ENCODE measurements at regions not wholly inside any gene's neighbourhood (a gene's known extent, or its start where the extent isn't known, plus 50 kb on each side); places are given as distances from the start of the nearest gene placed in this dataset.

DNA sequence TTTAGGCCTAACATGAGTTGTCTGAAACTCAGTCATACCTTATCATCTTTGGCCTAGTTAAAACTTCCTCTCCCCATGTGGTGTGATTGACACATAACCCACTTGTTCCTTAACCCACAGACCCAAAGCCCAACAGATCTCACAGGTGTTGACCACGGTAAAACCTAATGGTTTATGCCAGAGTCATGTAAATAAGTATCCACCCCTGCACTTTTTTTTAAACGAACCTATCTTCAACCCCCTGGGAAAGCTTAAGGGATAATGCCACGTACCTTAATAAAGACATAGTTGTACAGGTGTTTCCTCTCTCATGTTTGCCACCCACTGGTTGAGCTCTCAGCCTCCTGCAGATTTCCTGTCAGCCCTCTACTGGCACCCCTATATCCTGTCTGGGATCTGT lies 709.3 kb upstream of the CCDC179 start:
- no peak for DNase-seq (ENCODE audit: low spot score in 2 of 2, unreplicated experiment in 2 of 2)
- H3K4me3 Mint-ChIP-seq = no peak overlapping the region
- TF ChIP-seq, protein P1, sequence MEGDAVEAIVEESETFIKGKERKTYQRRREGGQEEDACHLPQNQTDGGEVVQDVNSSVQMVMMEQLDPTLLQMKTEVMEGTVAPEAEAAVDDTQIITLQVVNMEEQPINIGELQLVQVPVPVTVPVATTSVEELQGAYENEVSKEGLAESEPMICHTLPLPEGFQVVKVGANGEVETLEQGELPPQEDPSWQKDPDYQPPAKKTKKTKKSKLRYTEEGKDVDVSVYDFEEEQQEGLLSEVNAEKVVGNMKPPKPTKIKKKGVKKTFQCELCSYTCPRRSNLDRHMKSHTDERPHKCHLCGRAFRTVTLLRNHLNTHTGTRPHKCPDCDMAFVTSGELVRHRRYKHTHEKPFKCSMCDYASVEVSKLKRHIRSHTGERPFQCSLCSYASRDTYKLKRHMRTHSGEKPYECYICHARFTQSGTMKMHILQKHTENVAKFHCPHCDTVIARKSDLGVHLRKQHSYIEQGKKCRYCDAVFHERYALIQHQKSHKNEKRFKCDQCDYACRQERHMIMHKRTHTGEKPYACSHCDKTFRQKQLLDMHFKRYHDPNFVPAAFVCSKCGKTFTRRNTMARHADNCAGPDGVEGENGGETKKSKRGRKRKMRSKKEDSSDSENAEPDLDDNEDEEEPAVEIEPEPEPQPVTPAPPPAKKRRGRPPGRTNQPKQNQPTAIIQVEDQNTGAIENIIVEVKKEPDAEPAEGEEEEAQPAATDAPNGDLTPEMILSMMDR (IDR thresholded peaks at IDR 0.05; ENCODE audit: unreplicated experiment) = no peak
- H3K36me3 Mint-ChIP-seq = no peaks in the 10 kb centered on the region
- no peaks in the 10 kb centered on the region for H3K4me1 Mint-ChIP-seq
- peaks cover 5% of the 10 kb centered on the region for H3K9me3 Mint-ChIP-seq
- H3K27ac Mint-ChIP-seq = no peak overlapping the region
- H3K27me3 Mint-ChIP-seq (ENCODE audit: low read depth) = no peaks in the 10 kb centered on the region

DNA sequence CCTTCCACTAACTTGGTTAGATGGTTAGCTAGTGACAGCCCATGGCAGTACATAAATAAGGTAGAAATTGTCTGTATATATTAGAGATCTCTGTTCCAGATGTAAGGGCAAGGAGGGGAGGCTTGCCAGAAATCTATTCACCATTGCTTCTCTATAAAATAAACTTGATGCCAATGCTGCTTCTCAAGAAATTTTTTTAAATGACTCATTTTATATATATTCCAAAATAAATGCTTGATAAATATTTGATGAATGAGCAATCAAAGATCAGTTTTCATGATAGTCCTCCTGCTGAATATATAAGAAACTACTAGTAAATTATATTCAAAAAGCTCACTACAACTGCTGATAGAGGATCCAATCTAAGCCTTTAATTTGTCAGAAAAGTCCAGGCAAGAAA lies 710.6 kb upstream of the CCDC179 start:
- Mint-ChIP-seq H3K27ac (no peak overlapping the region), H3K9me3 (peaks cover 5% of the 10 kb centered on the region), H3K4me3 (no peak overlapping the region), H3K27me3 (ENCODE audit: low read depth) (no peaks in the 10 kb centered on the region), H3K36me3 (no peaks in the 10 kb centered on the region), H3K4me1 (no peaks in the 10 kb centered on the region)
- DNase-seq (ENCODE audit: low spot score in 2 of 2, unreplicated experiment in 2 of 2) = no peak
- TF ChIP-seq, protein P1 (IDR thresholded peaks at IDR 0.05; ENCODE audit: unreplicated experiment) = no peak

DNA sequence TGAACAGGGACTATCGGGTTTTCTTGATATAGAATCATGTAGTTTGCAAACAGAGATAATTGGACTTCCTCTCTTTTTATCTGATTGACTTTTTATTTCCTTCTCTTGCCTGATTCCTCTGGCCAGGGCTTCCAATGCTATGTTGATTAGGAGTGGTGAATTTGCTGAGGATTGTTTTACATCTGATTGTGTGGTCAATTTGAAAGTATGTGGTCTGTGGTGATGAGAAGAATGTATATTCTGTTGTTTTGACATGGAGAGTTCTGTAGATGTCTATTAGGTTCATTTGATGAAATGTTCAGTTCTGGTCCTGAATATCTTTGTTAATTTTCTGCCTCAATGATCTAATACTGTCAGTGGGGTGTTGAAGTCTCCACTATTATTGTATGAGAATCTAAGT lies 713.2 kb upstream of the CCDC179 start:
- H3K27ac Mint-ChIP-seq = no peak overlapping the region
- no peak for DNase-seq (ENCODE audit: low spot score in 2 of 2, unreplicated experiment in 2 of 2)
- H3K36me3 Mint-ChIP-seq = no peaks in the 10 kb centered on the region
- H3K4me1 Mint-ChIP-seq = no peaks in the 10 kb centered on the region
- TF ChIP-seq, protein P1 (IDR thresholded peaks at IDR 0.05; ENCODE audit: unreplicated experiment) = no peak
- no peaks in the 10 kb centered on the region for H3K27me3 Mint-ChIP-seq (ENCODE audit: low read depth)
- H3K4me3 Mint-ChIP-seq = no peak overlapping the region
- H3K9me3 Mint-ChIP-seq = peaks cover 5% of the 10 kb centered on the region

DNA sequence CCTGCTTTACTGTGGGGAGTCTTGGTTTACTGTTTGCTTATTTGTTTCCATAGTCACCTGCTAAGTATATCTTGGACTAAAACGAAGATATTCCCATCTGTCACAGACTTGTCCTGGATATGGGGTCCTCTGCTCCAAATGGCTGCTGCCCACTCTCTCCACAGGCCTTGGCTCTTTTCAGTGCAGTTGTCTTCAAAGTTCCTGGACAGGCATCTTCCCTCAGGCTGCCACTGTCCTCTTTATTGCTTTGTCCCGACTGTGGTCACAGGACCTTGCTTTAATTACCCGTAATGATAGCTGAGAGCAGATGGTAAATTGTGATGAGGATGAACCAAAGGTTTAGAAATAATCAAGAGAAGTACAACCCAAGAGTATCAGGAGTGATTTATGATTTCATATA lies 713.9 kb upstream of the CCDC179 start:
- no peak for DNase-seq (ENCODE audit: low spot score in 2 of 2, unreplicated experiment in 2 of 2)
- Mint-ChIP-seq H3K27me3 (ENCODE audit: low read depth) (no peaks in the 10 kb centered on the region), H3K9me3 (peaks cover 5% of the 10 kb centered on the region), H3K27ac (no peak overlapping the region), H3K36me3 (no peaks in the 10 kb centered on the region), H3K4me1 (no peaks in the 10 kb centered on the region), H3K4me3 (no peak overlapping the region)
- TF ChIP-seq, protein P1 (IDR thresholded peaks at IDR 0.05; ENCODE audit: unreplicated experiment) = no peak

DNA sequence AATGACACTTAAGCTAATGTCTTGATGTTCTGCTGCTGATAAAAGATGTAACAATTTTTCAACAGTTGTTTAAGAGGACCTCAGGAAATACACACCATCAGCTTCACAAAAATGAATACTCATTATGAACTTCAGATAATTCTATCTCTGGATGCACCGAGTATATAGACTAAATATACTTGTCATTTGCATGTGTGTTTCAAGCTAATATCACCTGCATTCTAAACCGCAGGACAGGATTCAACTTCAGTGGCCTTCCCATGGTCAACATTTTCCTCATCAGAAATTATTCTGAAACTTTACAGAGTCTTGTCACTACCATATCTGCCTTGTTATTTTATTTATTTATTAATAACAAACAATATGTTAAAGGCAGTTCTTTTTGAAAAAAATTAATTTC lies 717.0 kb upstream of the CCDC179 start:
- Mint-ChIP-seq H3K4me1 (no peaks in the 10 kb centered on the region), H3K27ac (no peak overlapping the region), H3K4me3 (no peak overlapping the region), H3K36me3 (no peaks in the 10 kb centered on the region), H3K9me3 (no peaks in the 10 kb centered on the region), H3K27me3 (ENCODE audit: low read depth) (no peaks in the 10 kb centered on the region)
- DNase-seq (ENCODE audit: low spot score in 2 of 2, unreplicated experiment in 2 of 2) = no peak
- TF ChIP-seq, protein P1 (IDR thresholded peaks at IDR 0.05; ENCODE audit: unreplicated experiment) = no peak

DNA sequence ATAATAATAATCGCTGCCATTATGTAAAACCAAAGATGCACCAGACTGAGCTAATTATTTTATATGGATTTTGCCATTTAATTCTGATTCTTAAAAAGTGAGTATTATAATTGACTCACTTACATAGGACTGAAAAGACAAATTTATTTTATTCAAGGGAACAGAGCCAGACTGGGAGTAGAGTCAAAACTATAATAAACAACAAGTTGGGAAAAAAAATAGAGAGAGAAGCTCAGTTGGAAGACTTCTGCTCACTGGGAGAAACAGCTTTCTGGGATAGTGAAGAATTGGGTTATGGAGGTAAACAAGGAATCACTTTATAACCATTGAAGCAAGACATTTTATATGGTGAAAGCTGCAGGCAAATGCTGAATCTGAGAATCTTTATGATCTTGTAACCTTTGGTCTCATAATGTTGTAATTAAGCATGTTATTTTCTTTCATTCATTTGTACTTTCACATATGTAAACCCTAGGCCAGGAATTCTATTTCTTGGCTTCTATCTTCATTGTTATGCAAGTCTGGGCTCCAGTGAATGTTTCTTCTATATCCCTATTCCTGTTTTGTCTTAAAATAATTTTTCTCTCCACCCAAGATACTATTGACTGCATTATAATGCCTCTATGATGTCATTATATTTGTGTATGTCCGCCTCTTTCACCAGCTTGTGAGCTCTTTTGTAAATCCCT lies 725.3 kb upstream of the CCDC179 start:
- Mint-ChIP-seq H3K36me3 (peaks cover 2% of the 10 kb centered on the region), H3K27me3 (ENCODE audit: low read depth) (no peaks in the 10 kb centered on the region), H3K4me3 (no peak overlapping the region), H3K4me1 (no peaks in the 10 kb centered on the region), H3K9me3 (peaks cover 12% of the 10 kb centered on the region), H3K27ac (no peak overlapping the region)
- DNase-seq (ENCODE audit: low spot score in 2 of 2, unreplicated experiment in 2 of 2) = no peak
- TF ChIP-seq, protein P1 (IDR thresholded peaks at IDR 0.05; ENCODE audit: unreplicated experiment) = no peak
